Prostate gland (tissue), 2 donors: ENCODE measurements at regions not wholly inside any gene's neighbourhood (a gene's known extent, or its start where the extent isn't known, plus 50 kb on each side); places are given as distances from the start of the nearest gene placed in this dataset.

ENCODE experiments used
- POLR2A ChIP-seq: fragments of 450-650 bp; IDR thresholded peaks from one replicate; pipeline ENCODE4 v1.6.1; 2016; ENCODE audit warnings: antibody characterized with exemption, mild to moderate bottlenecking
- POLR2AphosphoS5 ChIP-seq: sonication (generic); formaldehyde crosslinking; IDR thresholded peaks from one replicate; pipeline ENCODE4 v1.6.1; 2017; ENCODE audit warnings: antibody characterized with exemption
- TF ChIP-seq, protein P1 (sequence below), 4 experiments: fragments of 200-600 bp in 2 of 4; fragments of 450-650 bp in 2 of 4; sonication (generic) in 2 of 4; IDR thresholded peaks; 1 replicate in 3 of 4; 2 replicates in 1 of 4; pipeline ENCODE4 v1.5.1; 2016 to 2019; ENCODE audit warnings: antibody characterized with exemption in 4 of 4, mild to moderate bottlenecking in 2 of 4, moderate library complexity in 2 of 4

- no peak for TF ChIP-seq POLR2A
- TF ChIP-seq POLR2AphosphoS5, result no peak
- TF ChIP-seq, protein P1, sequence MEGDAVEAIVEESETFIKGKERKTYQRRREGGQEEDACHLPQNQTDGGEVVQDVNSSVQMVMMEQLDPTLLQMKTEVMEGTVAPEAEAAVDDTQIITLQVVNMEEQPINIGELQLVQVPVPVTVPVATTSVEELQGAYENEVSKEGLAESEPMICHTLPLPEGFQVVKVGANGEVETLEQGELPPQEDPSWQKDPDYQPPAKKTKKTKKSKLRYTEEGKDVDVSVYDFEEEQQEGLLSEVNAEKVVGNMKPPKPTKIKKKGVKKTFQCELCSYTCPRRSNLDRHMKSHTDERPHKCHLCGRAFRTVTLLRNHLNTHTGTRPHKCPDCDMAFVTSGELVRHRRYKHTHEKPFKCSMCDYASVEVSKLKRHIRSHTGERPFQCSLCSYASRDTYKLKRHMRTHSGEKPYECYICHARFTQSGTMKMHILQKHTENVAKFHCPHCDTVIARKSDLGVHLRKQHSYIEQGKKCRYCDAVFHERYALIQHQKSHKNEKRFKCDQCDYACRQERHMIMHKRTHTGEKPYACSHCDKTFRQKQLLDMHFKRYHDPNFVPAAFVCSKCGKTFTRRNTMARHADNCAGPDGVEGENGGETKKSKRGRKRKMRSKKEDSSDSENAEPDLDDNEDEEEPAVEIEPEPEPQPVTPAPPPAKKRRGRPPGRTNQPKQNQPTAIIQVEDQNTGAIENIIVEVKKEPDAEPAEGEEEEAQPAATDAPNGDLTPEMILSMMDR (IDR thresholded peaks at IDR 0.05), result no peak
These were observed 69.6 kb downstream of the MGST1 start for GRCh38 chr12:16417058-16417457.
